Calu3 (cell line): ENCODE measurements at regions not wholly inside any gene's neighbourhood (a gene's known extent, or its start where the extent isn't known, plus 50 kb on each side); places are given as distances from the start of the nearest gene placed in this dataset.

Source experiments
- BruUV-seq: library from RNA; stranded (reverse); fragments of 400-500 nt; replicated peaks from 2 replicates; lab custom pipeline; 2021; lab: Mats Ljungman, UMichigan
- CTCF ChIA-PET: fragments of 300-600 bp; sonication (Branson Sonifier 250); formaldehyde crosslinking; loops from one replicate; lab custom pipeline; 2022; ENCODE audit warnings: antibody characterized with exemption; lab: Charles Lee
- DNase-seq: peaks from one replicate; pipeline ENCODE4 v3.0.0; 2022
- H3K27ac Mint-ChIP-seq: one replicate; pipeline ENCODE4 v1.8.0; 2022; ENCODE audit warnings: mixed read lengths; ENCODE audit not compliant: unreplicated experiment
- H3K27me3 Mint-ChIP-seq: one replicate; pipeline ENCODE4 v1.8.0; 2022; ENCODE audit warnings: mixed read lengths; ENCODE audit not compliant: unreplicated experiment
- H3K36me3 Mint-ChIP-seq: one replicate; pipeline ENCODE4 v1.8.0; 2022; ENCODE audit warnings: mild to moderate bottlenecking, moderate library complexity, mixed read lengths; ENCODE audit not compliant: insufficient read depth, unreplicated experiment
- H3K4me1 Mint-ChIP-seq: one replicate; pipeline ENCODE4 v1.8.0; 2022; ENCODE audit warnings: mild to moderate bottlenecking, low read depth, mixed read lengths; ENCODE audit not compliant: unreplicated experiment
- H3K4me3 Mint-ChIP-seq: one replicate; pipeline ENCODE4 v1.8.0; 2022; ENCODE audit warnings: mild to moderate bottlenecking, low read depth, moderate library complexity, mixed read lengths; ENCODE audit not compliant: unreplicated experiment
- H3K9me3 Mint-ChIP-seq: one replicate; pipeline ENCODE4 v1.8.0; 2022; ENCODE audit warnings: low read depth, mixed read lengths; ENCODE audit not compliant: unreplicated experiment
- intact Hi-C: fragments of 100-400 bp; cut with micrococcal nuclease; formaldehyde crosslinking; loops from one replicate; pipeline ENCODE4 v1.10.0; 2022; ENCODE audit not compliant: unreplicated experiment
- TF ChIP-seq, protein P1 (sequence below): fragments of 200-600 bp; IDR thresholded peaks from one replicate; pipeline ENCODE4 v1.8.0; 2022; ENCODE audit warnings: antibody characterized with exemption; ENCODE audit not compliant: unreplicated experiment

DNA sequence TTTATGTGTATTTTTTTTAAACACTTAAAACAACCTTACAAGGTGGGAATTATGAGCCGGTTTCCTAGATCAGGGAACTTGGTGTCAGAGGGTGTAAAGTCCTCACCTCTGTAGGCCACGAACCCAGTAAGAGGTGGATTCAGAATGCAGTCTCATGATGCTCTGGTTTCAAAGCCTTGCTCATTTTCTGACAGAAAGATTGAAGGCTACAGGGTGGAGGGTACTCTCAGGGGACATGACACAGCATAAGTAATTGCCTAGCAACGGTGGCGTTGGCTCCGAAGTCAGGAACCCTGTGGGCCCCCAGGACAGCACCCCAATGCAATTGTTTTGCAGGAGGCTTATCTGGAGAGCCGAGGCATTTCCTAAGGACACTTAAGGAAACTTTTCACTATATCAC, 794.7 kb downstream of the EFNB2 start:
- CTCF ChIA-PET: no interaction called here
- no peak overlapping the region for H3K27ac Mint-ChIP-seq
- H3K4me1 Mint-ChIP-seq: no peaks in the 10 kb centered on the region
- no peaks in the 10 kb centered on the region for H3K27me3 Mint-ChIP-seq
- BruUV-seq: no TSS peak
- intact Hi-C loops: no loop called here
- H3K36me3 Mint-ChIP-seq: no peaks in the 10 kb centered on the region
- DNase-seq: no peak
- no peak overlapping the region for H3K4me3 Mint-ChIP-seq
- H3K9me3 Mint-ChIP-seq: no peaks in the 10 kb centered on the region
- TF ChIP-seq, protein P1, sequence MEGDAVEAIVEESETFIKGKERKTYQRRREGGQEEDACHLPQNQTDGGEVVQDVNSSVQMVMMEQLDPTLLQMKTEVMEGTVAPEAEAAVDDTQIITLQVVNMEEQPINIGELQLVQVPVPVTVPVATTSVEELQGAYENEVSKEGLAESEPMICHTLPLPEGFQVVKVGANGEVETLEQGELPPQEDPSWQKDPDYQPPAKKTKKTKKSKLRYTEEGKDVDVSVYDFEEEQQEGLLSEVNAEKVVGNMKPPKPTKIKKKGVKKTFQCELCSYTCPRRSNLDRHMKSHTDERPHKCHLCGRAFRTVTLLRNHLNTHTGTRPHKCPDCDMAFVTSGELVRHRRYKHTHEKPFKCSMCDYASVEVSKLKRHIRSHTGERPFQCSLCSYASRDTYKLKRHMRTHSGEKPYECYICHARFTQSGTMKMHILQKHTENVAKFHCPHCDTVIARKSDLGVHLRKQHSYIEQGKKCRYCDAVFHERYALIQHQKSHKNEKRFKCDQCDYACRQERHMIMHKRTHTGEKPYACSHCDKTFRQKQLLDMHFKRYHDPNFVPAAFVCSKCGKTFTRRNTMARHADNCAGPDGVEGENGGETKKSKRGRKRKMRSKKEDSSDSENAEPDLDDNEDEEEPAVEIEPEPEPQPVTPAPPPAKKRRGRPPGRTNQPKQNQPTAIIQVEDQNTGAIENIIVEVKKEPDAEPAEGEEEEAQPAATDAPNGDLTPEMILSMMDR: no peak

DNA sequence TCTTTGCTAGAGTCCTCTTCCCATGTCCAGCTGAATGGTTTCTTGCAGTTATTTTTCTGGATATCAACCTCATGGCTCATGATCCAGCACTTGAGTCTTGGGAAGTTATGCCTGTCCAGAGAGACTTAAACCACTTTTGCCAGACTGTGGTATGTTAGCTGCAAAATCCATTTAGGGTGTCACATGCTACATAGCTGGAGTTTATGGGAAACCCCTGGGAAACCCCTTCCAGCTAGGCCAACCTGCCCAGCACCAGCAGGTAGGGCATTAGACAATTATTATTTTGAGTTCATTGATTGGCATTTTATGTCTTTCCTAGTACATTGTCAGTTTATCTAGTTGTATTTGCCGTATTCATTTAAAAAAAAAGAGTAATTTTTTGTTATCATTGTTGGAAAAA, 797.8 kb downstream of the EFNB2 start:
- H3K27me3 Mint-ChIP-seq: no peaks in the 10 kb centered on the region
- BruUV-seq: no TSS peak
- no peak for DNase-seq
- intact Hi-C loops: no loop called here
- TF ChIP-seq, protein P1: no peak
- H3K36me3 Mint-ChIP-seq: no peaks in the 10 kb centered on the region
- CTCF ChIA-PET: interaction anchor here (0.5 kb wide), 1 partner anchor 92 kb away, joined by 3 read pairs; no protein-coding TSS in a partner anchor
- no peak overlapping the region for H3K4me3 Mint-ChIP-seq
- H3K9me3 Mint-ChIP-seq: no peaks in the 10 kb centered on the region
- no peak overlapping the region for H3K27ac Mint-ChIP-seq
- no peaks in the 10 kb centered on the region for H3K4me1 Mint-ChIP-seq

DNA sequence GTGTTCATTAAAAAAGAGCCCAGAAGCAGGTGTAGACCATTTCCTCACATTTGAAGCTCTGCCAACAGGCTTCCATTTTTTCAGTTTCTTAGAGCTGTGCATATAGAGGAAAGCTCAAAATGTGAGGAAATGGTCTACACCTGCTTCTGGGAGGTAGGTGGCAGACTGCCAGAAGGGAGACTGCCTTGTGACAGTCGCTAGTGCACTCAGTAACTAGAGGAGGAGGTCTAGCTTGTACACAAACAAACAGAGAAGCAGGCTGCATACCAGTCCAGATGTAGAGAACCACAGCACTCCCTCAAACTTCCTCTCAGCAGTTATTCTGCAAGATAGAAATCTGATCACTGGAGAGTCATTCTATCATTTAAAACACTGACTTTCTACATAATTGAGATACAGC, 800.2 kb downstream of the EFNB2 start:
- H3K27ac Mint-ChIP-seq: no peak overlapping the region
- intact Hi-C loops: no loop called here
- no TSS peak for BruUV-seq
- no peaks in the 10 kb centered on the region for H3K9me3 Mint-ChIP-seq
- H3K4me3 Mint-ChIP-seq: no peak overlapping the region
- H3K27me3 Mint-ChIP-seq: no peaks in the 10 kb centered on the region
- TF ChIP-seq, protein P1: no peak
- CTCF ChIA-PET: no interaction called here
- H3K4me1 Mint-ChIP-seq: no peaks in the 10 kb centered on the region
- H3K36me3 Mint-ChIP-seq: no peaks in the 10 kb centered on the region
- no peak for DNase-seq

DNA sequence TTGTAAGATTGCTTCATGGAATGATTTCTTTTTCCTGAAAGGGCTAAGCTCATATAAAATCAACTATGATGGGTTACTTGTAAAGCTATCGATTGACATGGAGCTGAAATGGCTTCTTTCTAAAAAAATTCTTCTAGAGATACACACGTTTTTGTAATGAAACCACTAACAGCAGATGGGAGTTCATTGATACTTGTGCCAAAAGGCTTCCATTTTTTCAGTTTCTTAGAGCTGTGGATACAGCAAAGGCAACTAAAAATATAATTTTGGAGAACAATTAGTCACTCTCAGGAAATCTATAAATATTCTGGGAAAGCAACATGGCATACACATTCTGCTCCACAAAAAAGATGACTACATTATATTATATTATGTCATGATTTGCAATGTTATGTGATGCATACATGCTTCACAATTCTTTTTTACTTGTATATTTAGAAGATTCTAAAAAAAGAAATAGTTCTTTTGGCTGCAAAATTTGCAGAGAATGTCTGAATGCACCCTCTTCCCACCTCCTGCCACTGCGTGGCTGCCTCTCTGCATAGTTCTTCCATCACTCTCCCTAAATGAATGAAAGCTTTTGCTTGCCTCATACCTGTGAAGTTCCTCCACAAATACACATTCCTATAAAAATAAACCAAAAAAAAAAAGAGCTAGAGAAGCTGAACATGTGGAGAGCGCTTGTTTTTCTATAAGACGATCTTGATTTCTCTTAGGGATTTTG, 802.5 kb downstream of the EFNB2 start:
- CTCF ChIA-PET: no interaction called here
- intact Hi-C loops: no loop called here
- Mint-ChIP-seq H3K27me3 (no peaks in the 10 kb centered on the region), H3K4me3 (no peak overlapping the region), H3K36me3 (no peaks in the 10 kb centered on the region), H3K9me3 (no peaks in the 10 kb centered on the region), H3K27ac (no peak overlapping the region), H3K4me1 (no peaks in the 10 kb centered on the region)
- TF ChIP-seq, protein P1: no peak
- no TSS peak for BruUV-seq
- DNase-seq: no peak
